ENCODE measurements at regions not wholly inside any gene's neighbourhood (a gene's known extent, or its start where the extent isn't known, plus 50 kb on each side); places are given as distances from the start of the nearest gene placed in this dataset.

DNA sequence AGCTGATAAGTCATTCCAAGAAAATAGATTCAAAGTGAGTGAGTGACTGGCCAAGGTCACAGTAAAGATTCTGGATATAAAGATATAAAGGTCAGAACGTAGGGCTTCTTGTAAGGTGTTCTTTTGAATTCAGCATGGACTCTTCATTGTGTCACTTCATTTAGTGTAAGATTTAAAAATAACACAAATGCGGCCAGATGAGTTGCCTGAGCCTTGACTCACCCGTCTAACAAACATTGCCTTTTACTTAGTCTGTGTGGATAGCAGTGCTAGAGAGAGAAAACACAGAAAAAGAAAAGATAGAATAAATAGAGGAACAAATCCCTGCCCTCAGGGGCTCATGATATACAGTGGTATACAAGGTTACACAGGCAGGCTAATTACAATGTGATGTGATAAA lies 223.4 kb downstream of the PLPP3 start:
- DNase-seq (ENCODE audit: low read depth), result no peak

GRCh38 chr1:56355422-56355821 lies 223.9 kb downstream of the PLPP3 start:
- no peak for DNase-seq (ENCODE audit: low read depth)

GRCh38 chr1:56345831-56346230 lies 233.5 kb downstream of the PLPP3 start:
- no peak for DNase-seq (ENCODE audit: low read depth)

DNA sequence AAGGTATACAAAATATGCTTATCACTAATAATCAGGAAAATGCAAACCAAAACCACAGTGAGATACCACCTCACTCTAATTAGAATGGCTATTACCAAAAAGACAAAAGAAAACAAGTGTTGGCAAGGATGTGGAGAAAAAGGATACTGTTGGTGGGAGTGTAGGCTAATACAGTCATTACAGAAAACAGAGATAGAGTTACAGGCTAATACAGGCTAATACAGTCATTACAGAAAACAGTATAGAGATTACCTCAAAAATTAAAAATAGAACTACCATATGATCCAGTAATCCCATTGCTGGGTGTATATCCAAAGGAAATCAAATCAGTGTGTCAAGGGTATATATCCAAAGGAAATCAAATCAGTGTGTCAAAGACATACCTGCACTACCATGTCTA lies 238.4 kb downstream of the PLPP3 start:
- DNase-seq (ENCODE audit: low read depth), result no peak

DNA sequence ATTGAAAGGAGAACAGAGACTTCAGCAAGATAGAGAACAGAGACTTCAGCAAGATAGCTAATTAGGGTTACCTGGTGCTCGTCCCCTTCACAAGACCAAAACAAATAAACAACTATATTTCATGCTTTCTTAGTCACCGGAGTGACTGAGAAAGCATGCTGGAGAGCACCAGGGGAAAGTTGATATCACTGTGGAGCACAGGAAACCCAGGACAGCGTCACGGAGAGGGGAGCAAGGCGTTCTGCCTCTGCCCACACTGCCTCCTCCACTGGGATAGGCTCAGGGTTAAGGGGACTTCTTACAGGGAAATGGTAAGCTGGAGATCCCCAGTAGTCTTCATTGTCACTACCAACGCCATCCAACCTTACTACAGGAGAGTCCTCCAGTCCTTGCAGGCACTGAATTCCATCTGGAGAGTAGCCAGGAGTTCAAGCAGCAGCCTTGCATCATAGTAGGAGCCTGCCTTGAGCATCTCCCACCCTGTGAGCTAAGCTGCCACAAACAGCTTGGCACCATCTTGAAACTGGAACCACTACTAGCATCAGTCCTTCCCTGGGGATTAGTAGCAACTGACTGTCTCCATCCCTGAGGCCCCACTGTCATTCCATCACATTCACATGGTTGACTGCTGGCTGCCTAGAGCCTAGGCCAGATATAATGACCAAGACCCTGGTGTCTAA lies 239.4 kb downstream of the PLPP3 start:
- DNase-seq (ENCODE audit: low read depth), result no peak

GRCh38 chr1:56339093-56339492 lies 240.3 kb downstream of the PLPP3 start:
- no peak for DNase-seq (ENCODE audit: low read depth)

DNA sequence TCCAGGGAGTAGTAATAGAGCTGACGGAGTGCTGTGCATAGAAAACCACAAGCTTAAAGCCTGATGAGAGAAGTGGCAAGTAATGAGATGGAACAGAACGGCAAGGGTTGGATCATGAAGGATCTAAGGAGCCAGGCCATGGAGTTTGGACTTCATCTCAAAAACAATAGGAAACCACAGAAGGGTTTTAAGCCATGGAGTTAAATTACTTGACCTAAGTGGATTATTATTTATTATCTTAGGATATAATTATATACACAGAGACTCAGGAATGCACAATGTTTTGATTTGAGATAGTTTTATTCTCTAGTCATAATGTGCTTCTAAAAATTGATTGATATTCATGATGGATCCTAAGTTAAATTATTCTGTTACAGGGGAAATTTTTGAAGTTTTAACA lies 242.4 kb downstream of the PLPP3 start:
- no peak for DNase-seq (ENCODE audit: low read depth)

GRCh38 chr1:56335394-56335793 lies 244.0 kb downstream of the PLPP3 start:
- no peak for DNase-seq (ENCODE audit: low read depth)

DNA sequence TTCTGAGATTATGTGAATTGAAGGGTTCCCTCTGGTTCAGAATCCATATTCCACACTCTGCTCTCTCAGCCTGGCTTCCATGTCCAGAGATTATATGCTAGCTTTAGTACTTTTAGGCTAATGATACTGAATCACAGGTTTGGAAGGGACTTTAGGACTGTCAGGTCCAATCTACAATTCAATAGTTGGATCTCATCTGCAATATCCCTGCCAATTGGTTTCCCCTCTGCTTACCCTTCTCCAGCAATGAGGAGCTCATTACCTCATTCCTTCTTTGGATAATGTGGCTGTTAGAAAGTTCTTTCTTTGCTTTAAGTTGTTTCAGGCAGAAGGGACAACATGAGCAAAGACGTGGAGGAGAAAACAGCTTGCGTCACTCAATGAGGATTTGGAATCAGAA lies 245.3 kb downstream of the PLPP3 start:
- no peak for DNase-seq (ENCODE audit: low read depth)

- no peak for DNase-seq (ENCODE audit: low read depth)
These were observed 245.9 kb downstream of the PLPP3 start for GRCh38 chr1:56333461-56333860.

DNA sequence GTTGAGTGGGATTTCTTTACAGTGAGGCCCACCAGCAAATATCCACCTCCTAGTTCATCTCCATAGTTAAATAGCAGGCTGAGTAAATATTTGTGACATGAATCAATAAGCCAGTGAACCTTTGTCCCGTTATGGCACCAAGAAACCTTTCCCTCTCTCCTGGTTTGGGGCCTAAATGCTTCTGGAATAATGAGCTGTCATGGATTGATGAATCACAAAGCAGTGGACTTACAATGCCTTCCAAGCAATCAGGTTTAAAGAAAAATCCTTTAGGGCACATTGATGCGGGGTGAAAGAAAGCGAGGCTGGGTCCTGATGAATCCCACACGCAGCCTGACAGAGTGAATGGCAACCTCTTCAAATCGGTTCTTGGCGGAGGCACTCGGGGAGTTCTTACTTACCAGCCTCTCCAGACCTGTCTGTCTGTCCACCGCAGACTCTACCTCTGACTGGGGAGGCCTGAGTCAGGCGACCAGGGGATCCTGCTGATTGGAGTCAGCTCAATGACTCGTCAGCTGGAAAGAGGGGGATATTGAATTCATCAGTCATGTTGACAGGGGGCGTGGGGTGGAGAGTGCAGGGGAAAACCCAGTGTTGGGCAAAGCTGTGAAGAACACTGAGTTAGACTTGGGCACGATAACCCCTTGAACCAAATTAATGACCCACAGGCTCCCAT lies 247.3 kb downstream of the PLPP3 start:
- DNase-seq (ENCODE audit: low read depth), result no peak

DNA sequence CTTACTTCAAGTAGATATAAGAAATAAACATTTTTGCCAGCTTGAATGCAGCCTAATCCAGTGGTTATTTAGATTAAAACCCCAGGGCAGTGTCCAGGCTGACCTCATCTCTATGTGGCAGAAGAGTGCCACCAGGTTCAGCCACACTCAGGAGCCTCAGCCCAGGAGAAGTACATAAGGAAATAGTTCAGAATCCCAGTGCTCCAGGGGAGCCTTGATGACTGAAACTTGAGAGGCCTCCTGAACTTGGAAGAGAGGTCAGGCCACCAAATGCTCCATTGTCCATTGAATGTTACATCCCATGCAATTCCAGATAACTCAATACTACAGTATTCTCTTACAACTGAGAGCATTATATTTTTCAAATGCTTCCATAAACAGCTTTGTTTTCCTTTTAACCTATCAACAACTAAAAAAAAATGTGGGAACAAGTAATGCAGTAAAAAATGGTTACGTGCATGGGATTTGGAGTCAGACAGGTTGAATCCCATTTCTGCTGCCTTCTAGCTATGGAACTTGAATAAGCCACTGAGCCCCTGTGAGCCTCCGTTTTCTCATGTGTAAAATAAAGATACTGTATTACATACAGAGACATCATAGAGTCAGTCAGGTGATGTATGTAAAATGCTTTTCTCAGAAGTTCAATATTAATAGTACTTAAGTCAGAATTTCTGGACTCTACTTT lies 248.0 kb downstream of the PLPP3 start:
- no peak for DNase-seq (ENCODE audit: low read depth)

- DNase-seq (ENCODE audit: low read depth), result no peak
These were observed 248.9 kb downstream of the PLPP3 start for GRCh38 chr1:56330391-56331026.

DNA sequence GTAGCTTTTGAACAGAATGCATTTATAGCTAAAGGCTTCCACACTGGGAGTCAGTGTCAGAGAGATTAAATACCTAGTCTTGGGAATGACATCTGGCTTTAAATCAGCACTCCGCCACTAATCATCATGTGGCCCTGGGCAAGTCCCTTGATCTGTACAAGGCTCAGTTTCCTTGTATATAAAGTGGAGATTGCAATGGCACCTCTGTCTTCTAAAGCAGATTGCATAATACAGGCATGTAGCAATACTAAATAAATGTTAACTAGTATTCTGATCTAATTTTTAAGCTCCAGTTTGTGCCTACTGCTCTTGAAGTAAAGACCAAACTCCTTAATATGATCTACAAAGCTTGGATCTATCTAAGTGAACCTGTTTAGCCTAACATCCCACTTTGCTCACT lies 249.4 kb downstream of the PLPP3 start:
- no peak for DNase-seq (ENCODE audit: low read depth)

GRCh38 chr1:56327195-56327594 lies 252.2 kb downstream of the PLPP3 start:
- DNase-seq (ENCODE audit: low read depth), result no peak

GRCh38 chr1:56326056-56326455 lies 253.3 kb downstream of the PLPP3 start:
- no peak for DNase-seq (ENCODE audit: low read depth)

DNA sequence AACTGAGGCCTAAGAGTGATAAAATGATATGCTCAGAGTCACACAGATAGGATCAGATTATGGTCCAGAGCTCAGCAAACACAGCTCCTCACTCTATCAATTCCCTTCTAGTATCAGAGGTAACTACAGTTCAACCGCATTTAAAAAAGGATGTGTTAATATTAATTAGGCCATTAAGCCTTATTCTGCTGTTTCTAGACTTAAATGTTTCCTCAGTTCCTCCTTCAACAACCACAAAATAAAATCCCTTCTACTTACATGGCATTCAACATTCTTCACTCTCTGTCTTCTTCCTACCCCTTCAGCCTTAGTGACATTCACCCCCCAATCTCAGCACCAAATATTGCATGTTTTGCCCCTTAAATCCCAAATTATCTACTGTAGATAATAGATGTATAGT lies 254.9 kb downstream of the PLPP3 start:
- no peak for DNase-seq (ENCODE audit: low read depth)

DNA sequence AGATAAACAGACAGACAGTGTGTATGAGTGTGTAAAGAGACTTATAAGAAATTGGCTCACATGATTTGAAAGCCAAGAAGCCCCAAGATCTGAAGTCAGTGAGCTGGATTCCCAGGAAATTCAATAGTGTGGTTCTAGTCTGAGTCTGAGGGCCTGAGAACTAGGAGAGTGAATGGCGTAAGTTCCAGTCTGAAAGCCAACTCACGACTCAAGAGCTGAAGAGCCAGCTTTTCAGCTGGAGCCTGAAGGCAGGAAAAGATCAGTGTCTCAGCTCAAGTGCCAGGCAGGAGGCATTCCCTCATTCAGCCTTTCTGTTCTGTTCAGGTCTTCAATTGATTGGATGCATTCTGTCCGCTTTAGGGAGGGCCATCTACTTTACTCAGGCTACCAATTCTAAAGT lies 257.2 kb downstream of the PLPP3 start:
- DNase-seq (ENCODE audit: low read depth), result no peak

DNA sequence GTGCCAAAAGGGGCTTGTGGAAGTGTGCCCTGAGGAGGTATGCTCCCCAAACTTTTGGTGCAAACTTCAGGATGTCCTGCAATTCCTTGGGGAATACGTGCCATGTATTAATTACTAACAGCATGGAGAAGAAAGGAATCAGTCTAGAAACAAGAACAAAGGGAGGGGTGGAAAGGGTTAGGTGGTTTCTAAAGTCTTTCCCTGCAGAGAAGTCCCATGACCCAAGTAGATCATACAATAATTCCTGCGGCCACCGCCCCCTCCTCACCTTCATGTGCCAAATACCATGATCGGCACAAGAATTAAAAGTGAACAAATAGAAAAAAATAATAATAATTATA lies 258.2 kb downstream of the PLPP3 start:
- no peak for DNase-seq (ENCODE audit: low read depth)

GRCh38 chr1:56320464-56321149 lies 258.8 kb downstream of the PLPP3 start:
- DNase-seq (ENCODE audit: low read depth), result no peak

DNA sequence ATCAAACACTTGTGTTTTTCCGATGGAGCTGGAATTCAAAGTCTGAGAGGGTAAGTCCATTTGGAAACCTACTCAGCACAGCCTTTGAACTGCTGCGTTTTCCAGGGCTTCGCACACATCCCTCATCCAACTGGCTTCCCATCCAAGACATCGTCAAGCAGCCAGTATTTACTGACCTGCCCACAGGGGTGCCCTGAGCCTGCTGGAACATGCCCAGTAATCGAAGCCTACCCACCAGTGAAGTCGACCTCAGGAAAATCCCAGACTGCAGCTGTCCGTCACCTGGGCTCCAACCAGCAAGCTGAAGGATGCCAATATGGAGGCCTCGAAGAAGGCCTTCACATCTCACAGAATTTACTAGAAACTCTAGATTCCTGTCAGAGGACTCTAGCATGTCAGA lies 261.6 kb downstream of the PLPP3 start:
- DNase-seq (ENCODE audit: low read depth), result no peak

DNA sequence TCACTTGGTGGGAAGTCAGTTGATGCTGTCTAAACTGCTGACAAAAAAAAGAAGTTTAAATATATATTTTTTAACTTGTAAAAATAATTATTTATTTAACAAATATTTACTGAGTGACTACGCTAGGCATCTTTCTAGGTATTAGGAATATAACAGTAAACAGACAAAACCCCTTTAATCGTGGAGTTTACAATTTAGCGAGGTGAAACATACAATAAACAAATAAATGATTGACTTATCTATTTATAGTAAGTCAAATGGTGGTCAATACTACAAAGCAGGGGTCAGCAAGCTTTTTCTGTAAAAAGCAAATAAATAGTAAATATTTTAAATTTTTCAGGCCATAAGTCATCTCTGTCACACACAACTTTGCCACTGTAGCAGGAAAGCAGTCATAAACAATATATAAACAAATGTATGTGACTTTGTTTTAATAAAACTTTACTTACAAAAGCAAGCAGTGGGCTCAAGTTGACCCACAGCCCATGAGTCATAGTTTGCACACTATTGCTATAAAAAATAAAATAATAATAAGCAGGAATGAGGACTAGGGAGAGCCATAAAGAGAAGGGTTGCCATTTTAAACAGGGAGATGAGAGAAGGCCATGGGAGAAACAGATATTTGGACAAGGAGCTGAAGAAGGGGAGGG lies 263.9 kb downstream of the PLPP3 start:
- DNase-seq (ENCODE audit: low read depth), result no peak
